DND-41 (cell line): ENCODE measurements at regions not wholly inside any gene's neighbourhood (a gene's known extent, or its start where the extent isn't known, plus 50 kb on each side); places are given as distances from the start of the nearest gene placed in this dataset.

ENCODE experiments used
- CTCF ChIP-seq: IDR thresholded peaks from 2 replicates; pipeline ENCODE4 v1.5.1; 2012; ENCODE audit warnings: borderline replicate concordance, low read length, moderate library complexity, mild to moderate bottlenecking; ENCODE audit not compliant: poor library complexity, severe bottlenecking; ENCODE audit errors: extremely low read depth
- EZH2 ChIP-seq: IDR thresholded peaks from 3 replicates; pipeline ENCODE4 v1.6.1; 2012; ENCODE audit warnings: borderline replicate concordance, low read depth, mild to moderate bottlenecking, moderate library complexity, low read length, inconsistent platforms; ENCODE audit not compliant: severe bottlenecking

- TF ChIP-seq CTCF (no peak), EZH2 (no peak)
Observed at GRCh38 chr14:99035712-99036610, 236.0 kb downstream of the BCL11B start.
